HG02852 (cell line): ENCODE measurements at regions not wholly inside any gene's neighbourhood (a gene's known extent, or its start where the extent isn't known, plus 50 kb on each side); places are given as distances from the start of the nearest gene placed in this dataset.

ENCODE experiments used
- ATAC-seq: cut with Tn5 transposase; IDR thresholded peaks from one replicate; pipeline ENCODE4 v1.9.1; 2021; ENCODE audit warnings: mild to moderate bottlenecking, moderate library complexity; ENCODE audit not compliant: unreplicated experiment

DNA sequence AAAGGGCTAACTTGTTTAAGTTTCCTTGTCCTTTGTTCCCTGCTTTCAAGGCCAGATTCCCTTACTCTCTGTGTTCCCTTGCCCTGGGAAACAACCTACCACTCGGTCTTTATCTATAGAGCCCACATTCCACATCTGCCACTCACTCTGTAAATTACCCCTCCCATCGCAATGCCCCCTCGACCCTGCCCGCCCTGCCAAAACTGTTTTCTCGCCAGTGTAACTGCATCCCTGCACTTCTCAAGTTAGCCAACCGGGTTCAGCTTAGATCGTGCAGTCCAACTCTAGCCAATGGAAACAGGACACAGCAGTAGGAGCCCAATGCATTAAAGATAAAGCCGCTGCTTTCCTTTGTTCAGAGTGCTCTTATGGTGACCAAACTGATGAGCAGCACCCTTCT, 263.6 kb downstream of the TBL1XR1 start:
- no peak for ATAC-seq

DNA sequence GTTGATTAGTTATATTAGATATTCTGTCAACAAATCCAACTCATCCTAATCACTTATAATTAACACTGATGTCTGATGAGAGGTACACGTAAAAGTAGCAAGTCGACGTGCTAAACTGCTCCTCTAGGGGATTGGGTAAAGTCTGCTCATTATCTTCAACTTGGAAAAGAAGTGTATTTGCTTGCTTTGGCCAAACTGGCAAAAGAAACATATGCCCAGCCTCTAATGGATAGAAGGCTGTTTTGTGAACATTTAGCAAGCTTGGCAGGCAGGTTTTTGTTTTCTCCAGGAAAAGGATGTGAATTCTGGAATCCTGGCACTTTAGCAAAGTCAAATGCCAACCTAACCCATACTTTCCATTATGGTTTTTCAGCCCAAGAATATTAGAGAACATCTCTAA, 264.8 kb downstream of the TBL1XR1 start:
- no peak for ATAC-seq

DNA sequence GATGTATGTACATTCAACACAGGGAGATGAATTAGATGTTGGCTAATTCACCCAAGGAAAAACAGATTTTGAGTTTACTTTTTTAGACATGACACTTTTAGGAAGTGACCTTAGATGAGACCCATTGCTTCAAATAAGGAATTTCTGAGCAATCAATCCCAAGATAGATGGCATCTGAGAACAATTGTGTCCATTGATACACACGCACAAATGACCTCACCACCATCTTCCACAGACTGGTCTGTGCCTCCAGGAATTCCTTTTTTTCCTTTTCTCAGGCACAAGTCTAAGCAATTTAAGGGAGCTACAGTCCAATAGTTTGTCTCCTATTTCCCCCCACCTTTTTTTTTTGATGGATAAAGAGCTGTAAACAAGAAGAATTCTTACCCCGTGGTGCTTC, 265.3 kb downstream of the TBL1XR1 start:
- no peak for ATAC-seq

DNA sequence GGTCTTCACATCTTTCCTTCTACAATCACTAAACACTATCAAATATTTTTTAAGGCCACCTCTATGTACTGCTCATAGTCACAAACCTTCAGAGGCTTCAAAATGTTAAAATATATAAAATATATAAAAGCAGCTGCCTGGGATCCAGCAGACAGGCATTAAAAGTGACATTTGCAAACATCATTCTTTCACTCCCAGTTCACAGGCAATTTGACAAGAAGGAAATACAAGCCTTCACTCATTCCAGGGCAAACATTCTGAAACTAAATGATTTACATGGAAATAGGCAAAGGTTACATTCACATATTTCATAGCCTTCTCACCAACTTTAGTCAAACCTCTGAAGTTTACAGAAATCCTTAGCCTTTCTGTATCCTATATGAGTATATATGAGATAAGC, 266.3 kb downstream of the TBL1XR1 start:
- ATAC-seq, result no peak

DNA sequence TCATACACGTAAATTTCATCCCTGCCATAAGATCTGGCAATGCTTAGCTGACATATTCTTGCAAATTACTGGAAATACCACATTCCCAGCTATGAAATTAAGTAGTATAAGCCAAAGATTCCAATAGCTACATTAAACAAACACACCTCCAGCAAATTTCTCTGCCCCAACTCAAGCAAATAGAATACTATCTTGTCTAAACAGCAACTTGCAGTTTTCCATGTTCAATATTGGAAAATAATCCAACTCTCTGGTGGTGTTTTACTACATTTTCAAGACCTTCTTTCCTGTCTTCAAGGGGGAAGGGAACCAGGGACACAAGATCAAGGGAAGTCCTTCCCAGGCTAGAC, 268.7 kb downstream of the TBL1XR1 start:
- no peak for ATAC-seq

DNA sequence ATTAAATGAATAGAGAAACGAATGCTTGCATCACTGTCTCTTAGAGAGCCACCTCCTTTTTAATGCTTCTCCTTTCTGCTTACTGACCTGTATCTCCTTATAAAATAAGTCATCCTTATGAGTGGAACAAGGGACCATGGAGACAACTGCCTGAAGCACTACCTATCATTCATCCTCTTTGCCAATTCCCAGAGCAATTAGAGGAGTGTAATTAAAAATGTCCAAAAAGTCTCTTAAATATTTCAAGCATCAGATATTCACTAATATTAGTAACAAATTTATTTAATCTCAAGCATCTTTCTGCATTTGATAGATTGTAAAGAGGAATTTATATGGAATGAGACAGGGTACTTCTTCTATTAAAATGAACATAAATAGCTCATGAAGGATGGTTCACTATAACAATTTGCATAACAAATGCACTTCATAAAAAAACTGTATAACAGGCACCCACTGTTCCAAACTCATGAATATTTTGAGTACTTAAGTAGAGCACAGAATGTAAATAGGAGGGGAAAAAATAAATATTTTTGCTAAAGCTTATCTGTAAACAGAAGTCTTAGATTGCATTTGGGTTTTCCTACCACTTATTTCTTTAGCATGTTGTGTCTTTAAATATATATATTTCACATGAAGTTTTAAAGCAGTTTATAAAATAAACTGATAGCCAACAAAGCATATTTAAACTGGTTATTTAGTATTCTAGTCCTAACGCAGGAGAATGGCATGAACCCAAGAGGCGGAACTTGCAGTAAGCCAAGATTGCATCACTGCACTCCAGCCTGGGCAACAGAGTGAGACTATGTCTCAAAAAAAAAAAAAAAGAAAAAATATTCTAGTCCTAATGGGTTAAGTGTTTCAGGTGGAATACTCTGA, 269.3 kb downstream of the TBL1XR1 start:
- ATAC-seq, result no peak

DNA sequence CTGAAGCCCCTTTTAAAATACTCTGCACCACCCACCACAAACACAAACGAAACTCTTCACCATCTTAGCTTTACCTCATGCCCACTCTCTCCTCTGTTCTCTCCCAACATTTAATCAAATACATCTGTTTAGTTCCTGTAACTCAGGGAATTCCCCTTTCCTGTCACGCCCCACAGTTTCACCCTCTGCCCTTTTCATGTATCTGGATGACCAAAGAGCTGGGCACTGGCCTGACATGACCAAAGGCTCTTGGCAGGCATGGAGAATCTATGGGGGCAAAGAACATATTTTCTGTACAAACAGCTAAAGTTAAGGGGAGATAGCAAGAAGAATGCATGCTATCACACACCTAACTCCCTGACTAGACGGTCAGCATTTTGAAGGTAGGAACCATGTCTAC, 270.0 kb downstream of the TBL1XR1 start:
- no peak for ATAC-seq

DNA sequence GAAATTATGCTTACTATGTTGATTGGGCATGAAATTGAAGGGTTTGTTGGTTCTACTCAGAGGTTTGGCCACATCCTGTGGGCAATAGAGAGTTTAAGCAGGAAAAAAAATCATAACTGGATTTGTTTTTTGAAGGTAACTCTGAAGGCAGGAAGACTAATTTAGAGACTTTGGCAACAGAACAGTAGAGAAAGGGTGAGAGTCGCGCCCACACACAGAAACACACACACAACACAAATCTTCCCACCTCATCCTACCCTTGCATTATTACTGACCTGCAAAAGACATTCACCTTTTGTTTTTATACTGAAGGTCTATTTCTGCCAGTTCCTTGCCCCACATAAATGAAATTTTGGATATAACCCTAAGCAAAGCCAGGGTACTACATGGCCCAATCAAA, 270.6 kb downstream of the TBL1XR1 start:
- no peak for ATAC-seq

DNA sequence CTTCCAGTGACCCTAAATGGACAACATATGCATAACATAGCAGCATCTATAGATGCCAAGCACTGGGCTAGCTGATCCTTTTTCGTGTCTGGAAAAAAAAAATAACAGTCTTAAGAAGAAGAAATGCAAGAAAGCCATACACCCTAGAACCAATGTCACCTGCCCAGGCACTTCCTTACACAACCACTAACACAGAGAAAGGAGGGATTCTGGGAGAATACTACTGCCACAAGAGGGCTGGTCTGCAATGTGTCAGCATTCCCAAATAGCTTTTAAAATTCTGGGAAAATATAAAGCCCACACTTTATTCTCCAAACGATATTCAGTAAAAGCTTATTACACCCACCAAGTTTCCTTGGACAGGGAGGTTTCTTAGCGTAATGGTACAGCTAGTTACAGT, 271.2 kb downstream of the TBL1XR1 start:
- ATAC-seq, result no peak

DNA sequence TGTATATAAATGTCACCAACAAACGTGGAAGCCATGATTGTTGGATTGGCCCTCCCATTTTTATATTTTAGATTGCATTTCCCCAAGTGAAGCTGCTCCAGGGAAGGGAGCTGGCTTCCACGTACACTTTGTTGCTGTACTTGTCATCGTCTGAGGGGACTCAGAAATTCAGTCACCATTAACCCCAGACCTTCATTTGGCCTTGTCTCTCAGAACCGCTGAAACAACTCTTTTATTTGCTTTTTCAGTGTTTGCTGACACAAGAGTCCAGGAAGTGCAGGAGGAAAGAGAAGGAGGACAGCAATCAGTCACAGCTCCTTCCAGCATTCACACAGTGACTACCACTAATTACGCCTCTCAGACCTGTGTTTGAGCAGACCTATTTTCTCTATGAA, 276.5 kb downstream of the TBL1XR1 start:
- no peak for ATAC-seq

DNA sequence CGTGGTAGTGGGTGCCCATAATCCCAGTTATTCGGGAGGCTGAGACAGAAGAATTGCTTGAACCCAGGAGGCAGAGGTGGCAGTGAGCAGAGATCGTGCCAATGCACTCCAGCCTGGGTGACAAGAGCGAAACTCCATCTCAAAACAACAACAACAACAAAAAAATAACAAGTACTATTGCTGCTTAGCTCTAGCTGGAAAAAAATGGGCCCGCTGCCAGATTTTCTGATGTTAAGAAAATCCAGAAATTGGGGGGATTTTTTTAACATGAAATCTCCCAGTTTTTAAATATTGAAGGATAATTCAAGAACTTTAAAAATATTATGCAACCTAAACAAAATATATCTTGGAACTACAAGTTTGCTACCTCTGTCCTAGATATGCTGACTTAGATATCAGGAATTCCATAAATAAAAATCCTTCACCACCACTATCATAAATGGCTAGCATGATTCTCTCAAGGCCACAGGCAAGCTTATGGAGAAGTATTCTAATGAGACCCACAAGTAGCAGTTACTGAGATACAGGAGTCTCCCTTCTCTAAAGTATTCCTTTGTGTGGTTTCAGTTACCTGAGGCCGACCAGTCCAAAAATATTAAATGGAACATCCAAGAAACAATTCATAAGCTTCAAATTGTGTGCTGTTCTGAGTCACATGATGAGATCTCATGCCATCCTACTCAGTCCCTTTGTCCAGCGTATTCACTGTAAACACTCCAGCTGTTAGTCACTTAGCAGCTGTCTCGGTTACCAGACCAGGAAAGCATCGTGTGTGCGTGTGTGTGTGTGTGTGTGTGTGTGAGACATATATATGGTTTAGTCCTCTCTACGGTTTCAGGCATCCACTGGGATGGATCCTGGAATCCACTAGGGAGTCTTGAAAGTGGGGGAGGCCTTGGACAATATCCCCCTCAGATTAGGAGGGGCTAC, 277.2 kb downstream of the TBL1XR1 start:
- ATAC-seq, result no peak

DNA sequence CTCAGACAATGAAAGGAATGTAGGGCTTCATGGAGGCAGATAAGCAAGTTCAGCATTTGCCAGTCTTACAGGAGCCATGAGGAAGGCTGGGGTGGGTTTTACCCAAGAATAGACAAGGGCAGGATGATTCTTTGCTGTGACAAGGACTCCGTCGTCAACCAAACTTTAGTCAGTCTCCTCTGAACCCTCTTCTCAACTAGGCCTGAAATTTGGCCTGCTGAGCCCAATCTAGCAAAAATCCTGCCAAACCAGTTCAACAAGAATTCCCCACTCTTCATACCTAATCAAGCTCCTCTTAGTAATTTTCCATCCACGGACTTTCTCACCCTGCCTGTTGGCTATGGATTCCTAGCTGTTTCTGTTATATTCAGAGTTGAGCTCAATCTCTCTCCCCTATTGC, 280.5 kb downstream of the TBL1XR1 start:
- ATAC-seq, result no peak

DNA sequence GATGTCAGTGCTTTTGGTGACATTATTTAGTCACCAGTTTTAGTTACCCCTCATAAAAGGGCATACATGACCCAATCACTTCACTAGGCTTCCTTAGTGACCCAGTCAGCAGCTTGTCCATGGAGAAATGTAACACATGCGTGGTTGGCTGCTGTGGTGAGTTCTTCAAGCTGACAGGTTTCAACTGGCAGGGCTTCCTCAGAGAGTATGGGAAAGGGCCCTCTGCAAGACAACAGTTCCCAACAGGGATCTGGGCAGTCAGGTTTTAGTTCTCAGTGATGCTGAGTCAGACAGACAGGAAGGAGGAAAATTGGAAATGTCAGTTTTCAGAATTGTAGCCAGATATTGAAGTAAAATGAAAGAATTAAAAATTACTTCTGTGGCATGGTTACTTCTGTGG, 282.5 kb downstream of the TBL1XR1 start:
- ATAC-seq, result no peak

DNA sequence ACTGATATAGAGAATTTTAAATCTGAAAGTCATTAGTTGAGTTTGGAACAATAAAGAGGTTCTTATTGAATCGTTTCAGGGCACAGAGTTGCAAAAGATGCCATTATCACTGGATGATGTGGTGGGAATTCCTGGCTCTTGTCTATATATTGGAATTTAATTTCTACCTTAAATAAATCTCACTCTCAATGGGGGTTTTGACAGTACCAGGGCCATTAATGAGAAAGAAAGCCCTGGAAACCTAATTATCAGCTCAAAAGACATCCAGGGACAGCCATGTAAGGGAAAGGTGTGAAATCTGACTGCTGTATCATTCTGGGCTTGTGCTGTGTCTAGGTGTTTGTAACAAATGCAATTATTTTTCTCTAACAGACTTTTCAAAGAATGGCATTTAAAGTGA, 285.7 kb downstream of the TBL1XR1 start:
- ATAC-seq, result no peak

DNA sequence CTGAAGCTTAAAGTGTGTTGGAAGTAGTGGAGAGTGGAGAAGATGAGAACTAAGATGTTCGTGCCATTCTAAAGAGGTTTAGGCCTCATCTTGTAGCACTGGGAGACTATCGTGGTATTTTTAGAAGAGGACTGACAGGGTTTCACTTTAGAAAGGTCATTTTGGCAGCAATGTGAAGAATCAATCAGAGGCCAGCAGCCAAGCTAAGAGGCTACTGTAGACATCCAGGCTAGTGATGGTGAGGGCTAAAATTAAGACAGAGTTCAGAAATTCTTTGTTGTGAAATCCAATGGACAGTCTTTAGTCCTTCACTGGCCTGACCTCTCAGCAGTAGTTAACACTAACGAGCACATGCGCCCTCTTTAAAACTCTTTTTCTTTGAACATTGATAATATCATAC, 288.2 kb downstream of the TBL1XR1 start:
- no peak for ATAC-seq

DNA sequence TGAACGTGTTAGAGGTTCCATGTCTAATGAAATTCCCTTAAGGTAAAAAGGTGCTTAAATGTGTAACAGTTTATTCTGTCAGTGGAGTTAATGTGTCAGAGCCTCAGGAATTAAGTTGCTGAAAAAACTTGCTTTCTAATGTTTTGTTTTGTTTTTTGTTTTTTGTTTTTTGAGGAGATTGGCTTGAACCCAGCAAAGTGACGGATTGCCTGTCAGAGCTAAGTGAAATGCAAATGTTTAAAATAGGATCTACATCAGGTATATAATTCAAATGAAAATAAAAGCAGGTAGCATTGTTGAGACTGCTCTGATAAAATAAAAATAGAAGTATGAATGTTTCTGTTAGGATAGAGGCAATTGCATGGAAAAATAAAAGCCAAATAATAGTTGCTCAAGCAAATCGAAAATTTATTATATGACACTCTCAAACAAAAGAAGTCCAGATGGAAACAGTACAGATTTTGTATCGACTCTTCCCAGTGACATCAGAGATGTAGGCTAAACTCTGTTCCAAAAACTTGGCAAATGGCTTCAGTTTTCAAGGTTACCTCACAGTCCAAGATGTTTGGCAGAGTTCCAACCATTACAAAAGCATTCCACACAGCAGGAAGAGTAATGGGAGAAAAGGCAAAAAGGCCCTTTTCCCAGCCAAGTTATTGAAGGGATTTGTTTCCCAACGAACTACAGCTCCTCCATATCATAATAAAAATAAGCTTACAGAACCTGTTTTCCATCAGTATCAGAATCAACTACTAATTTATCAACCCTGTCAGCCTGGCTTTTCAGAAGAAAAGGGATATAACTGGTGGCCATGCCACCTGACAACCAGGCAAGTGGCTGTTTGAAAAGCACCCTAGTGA, 291.0 kb downstream of the TBL1XR1 start:
- ATAC-seq, result no peak

DNA sequence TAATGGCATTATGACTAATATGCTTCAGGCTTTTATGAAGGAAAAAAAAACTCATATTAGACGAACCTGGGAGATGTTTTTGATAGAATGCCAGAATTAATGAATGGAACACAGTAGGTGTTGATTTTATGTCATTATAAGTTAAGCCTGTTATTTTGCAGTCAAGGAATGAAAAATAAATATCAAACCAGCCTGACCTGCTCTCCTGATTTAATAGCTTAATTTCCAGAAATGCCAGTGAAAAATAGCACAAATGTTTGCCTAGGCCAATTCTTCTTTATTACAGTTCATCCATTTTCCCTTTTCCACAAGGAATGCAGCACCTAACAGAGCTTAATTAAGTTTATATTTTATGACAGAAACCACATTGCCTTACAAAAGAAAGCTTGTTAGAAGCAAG, 292.0 kb downstream of the TBL1XR1 start:
- no peak for ATAC-seq

DNA sequence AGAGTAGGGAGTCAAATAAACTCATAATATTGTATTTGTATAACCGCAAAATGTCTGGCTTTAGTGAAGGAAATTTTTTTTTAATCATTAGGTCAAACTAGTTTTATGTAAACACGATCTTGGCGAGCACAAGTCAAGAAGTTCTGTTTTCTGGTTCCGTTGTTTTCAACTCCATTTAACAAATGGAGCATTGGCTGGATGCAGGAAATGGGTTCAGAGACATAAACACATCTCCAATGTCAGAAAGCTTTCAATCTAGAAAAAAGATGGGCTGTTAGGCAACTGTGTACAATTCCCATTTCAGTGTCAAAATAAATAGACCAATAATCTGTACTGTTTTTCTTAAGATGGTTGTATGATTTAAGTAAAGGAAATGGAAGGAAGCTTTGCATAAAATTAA, 292.8 kb downstream of the TBL1XR1 start:
- no peak for ATAC-seq

DNA sequence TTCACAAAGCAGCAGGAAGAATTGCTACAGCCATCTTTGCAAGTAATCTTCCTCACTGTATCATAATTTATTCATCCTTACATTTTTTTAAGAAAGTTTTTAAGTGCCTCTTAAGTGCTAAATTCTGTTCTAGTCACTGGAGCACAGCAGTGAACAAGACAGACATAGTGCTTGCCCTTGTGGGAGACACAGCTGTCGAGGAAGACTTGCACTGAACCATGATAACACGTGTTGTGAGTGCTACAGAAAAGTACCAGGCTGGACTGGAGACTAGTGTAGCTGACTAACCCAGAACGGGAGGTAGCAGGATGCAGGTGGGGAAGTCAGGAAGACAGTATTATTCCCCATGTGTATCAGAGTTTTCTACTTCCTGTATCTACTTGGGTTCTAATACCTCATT, 300.6 kb downstream of the TBL1XR1 start:
- no peak for ATAC-seq

DNA sequence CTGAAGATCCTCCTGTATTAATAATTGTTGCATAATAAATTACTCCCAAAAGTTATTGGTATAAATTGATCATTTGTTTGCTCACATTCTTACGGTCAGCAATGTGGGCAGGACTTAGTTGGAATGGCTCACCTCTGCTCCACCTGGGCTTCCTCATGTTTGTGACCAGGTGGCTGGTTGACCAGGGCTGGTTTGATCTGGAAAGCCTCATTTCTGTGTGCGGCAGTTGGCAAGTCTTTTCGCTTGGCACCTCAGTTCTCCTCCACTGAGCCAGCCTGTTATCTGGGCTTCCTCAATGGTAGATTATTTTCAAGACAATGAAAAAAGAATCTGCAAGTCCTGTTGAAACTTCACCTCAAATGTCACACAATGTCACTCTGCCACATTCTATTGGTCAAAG, 301.1 kb downstream of the TBL1XR1 start:
- ATAC-seq, result no peak

DNA sequence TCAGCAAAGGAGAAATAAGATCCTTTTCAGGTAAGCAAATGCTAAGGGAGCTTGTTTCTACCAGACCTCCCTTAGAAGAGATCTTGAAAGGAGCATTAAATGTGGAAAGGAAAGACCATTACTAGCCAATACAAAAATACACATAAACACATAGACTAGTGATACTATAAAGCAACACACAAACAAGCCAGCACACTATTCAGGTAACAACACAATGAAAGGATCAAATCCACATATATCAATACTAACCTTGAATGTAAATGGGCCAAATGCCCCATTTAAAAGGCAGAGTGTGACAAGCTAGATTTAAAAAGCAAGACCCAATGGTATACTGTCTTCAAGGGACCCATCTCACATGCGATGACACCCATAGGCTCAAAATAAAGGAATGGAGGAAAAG, 317.6 kb downstream of the TBL1XR1 start:
- no peak for ATAC-seq
